Globus pallidus (tissue), 1 donor: ENCODE measurements at regions not wholly inside any gene's neighbourhood (a gene's known extent, or its start where the extent isn't known, plus 50 kb on each side); places are given as distances from the start of the nearest gene placed in this dataset.
"Not testable (repeated sequence)": the region's sequence is repeated elsewhere in the genome, so short reads cannot be mapped to it uniquely, and the experiment has no call there.

Source experiments
- DNase-seq: peaks from one replicate; pipeline ENCODE4 v3.0.0-alpha.2; 2015; ENCODE audit warnings: low spot score

DNA sequence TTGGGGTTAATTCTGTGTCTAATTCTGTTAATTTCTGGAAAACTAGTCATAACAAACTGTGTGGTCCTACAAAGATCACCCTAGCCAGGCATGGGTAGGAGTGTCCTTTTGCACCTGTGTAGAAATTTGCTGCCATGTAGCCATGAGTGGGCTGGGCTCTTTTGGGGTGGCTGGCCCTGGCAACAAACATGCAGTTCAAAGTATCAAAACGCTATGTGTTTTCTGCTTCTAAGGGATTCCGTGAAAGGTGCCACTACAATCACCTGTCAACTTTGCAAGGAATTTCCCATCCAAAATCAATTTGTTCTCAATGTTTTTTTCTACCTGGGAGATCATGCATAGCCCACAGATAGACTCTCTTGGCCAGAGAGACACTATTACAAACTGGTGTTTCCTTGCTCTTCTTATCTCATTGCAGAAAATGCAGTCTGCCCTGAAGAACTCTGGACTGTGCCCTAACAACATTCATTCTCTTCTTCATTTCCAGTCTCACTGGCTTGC is 537.7 kb upstream of the ID2 start:
- no peak for DNase-seq

DNA sequence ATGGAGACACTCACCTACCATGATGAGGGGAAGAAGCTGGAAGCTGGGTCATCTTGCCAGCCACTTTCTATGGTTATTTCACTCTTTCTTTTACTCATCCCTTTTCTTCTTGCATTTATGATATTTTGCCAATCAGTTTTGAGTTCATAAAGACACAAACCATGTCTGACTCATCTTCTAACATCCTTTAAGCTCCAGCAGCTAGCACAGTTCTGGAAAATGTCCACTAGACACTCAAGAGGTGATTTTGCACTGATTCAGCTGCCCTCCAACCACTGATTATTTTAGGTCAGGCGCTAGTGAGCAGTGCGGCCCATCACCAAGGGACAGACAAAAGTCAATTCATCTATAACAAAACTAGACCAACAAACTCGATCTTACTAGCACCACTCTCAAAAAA is 537.1 kb upstream of the ID2 start:
- no peak for DNase-seq

DNA sequence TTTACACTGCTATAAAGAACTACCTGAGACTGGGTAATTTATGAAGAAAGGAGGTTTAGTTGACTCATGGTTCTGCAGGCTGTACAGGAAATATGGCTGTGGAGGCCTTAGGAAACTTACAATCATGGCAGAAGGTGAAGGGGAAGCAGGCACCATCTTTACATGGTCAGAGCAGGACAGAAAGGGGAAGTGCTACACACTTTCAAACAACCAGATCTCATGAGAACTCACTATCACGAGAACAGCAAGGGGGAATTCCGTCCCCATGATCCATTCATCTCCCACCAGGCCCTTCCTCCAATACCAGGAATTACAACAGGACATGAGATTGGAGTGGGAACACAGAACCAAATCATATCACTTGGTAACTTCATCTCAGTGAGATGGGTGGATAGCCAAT is 536.5 kb upstream of the ID2 start:
- not testable (repeated sequence) for DNase-seq

DNA sequence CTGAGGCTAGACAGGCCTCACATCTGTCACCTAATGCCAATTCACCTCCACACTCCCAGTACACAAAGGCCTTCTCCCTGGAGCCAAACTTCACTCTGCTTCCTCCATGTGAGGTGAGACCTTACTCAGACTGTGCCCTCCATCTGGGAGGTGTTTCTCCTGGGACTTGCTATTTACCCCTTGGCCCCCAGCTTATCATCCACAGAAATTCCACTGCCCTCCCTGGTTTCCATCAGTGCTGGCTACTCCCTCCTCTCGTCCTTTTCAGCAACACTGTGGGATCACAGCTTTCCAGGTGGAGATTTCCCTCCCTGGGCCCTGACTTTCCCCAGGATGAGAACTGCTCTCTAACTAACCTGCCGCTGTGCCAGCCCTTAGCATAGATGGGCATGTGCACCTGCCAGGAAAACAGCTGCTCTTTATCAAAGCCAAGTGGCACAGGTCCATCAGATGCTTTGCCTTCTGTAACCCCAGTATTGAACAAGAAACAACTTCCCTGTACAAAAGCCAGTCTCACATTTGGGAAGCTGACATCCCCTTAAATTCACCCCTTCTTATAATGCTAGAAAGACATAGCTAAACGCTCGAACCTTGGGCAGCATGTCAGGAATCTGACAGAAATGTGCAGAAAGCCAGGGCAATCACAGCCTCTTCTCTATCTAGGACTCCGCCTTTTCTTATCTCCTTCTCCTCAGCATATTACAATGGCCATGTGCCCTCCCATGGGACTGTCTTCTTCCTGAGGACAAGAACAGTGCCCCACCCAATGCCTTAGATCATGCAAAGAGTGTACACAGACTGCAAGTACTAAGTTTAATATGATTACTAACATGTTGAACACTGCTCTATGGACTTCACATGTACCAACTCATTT is 535.5 kb upstream of the ID2 start:
- DNase-seq, result no peak

DNA sequence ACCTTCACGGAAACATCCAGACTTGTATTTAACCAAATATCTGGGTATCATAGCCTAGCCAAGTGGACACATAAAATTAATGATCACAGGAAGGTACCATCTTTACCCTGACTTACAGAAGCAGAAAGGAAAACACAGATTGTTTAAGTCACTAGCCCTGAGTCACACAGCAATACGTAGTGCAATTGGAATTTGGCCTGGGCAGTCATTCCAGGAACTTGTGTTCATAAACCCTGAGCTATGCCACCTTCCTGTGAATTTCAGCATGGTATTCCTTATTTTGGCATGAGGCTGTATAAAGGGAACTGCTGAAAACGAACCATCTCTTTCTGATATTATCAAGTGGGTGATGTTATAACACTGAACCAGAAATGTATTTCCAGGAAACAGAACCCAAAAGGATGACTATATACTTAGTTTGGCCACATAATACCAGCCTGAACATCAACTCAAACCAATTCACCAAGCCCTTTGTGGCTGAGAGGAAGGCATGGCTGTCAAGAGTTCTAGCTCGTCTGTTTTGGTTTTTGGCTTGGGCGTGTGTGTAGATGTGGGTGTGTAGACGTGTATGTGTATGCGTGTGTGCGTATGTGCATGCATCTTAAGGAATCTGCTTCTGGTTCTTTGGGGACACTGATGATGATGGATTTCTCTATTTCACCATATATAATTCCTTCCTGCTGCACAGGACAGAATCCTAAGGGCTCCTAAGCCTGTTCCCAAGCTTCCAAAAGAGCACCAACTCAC is 533.4 kb upstream of the ID2 start:
- DNase-seq, result no peak

DNA sequence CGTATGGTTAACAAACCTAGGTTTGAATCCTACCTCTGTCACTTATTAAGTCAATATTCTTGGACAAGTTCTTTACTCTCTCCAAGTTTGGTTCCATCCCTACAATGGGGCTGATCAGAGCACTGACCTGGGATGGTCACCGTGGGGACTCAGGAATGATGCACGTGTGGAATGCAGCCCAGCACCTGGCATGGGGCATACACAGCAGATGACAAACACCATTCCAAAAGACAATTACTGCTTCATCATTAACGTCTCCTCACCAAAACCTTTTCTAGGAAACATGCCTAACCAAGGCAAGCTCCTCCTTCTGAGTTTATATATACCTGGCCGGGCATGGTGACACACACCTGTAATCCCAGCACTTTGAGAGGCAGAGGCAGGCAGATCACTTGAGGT is 532.9 kb upstream of the ID2 start:
- no peak for DNase-seq

DNA sequence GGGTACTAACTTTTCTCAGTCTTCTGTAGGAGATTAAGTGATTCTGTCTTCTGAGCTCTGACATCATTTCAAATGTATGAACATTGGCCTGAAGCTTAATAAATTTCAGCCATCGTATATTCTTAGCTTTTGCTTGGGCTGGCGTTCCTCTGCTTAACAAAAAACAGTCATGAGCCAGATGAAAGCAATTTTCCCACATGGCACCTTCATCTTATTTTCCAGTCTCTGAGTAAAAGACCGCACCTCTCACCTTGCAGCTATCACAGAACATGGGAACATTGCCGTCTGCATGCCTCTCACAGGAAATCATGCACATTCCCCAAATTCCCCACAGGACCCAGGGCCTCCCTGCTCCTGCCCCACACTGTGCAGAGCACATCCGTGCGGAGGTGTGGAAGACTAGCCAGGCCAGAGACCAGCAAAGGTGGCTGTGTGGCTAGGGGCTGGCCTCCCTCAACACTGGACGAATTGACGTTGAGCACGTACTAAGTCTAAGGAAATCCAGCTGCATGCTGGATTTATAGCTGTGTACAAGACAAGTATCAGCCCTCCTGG is 531.8 kb upstream of the ID2 start:
- no peak for DNase-seq

DNA sequence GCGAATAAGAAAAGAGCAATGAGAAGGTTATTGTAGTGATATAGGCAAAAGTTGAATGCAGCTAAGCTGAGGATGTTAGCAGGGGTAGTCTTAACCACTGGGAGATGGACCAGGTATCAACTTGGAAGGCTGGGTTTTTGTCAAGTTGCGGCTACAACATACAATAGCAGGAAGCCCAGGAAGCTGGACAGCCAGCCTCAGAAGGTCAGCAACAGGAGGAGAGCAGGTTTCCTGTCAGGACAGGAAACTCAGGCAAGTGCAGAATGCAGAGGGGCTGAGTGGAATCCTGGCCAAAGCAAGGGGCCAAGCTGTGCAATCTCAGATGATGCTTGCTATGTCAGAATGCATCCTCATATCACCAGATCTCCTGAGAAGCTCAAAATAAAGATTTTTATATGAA is 530.0 kb upstream of the ID2 start:
- DNase-seq, result no peak

DNA sequence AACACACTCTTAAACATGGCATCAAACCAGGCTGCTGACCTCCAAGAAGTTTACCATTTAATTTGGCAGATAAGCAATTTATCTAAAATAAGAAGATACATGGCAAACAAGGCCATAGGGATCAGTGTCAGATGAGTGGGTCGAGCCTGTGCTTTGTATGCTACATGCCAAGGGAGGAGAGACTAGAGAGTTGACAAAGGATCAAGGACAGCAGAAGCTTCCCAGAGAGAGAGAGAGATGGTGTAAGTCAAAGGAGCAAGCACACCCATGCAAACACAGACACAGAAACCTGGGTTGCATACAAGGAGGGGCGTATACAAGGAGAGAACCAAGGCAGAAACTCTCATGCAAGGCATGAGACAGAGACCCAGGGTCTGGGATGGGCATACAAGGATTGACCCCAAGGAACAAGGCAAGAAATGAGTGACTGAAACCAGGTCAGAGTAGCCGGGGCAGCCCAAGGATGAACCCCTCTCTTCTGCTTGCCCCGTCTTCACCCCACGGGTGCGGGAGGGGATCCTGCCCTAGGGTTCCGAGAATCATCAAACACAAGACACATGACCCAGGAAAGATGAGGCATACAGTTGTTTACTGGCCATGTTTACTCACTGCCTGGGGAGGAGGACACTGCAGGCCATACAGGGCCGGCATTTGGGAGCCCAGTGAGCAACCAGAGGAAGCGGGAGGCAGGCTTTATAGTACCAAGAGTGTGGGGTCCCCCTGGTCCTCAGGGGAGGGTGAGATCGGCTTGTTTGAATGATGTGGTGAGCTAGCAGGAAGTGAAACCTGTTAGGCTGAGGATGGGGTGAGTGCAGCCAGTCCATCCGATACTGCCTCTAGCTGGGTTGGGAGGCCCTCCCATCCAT is 529.2 kb upstream of the ID2 start:
- DNase-seq, result no peak

DNA sequence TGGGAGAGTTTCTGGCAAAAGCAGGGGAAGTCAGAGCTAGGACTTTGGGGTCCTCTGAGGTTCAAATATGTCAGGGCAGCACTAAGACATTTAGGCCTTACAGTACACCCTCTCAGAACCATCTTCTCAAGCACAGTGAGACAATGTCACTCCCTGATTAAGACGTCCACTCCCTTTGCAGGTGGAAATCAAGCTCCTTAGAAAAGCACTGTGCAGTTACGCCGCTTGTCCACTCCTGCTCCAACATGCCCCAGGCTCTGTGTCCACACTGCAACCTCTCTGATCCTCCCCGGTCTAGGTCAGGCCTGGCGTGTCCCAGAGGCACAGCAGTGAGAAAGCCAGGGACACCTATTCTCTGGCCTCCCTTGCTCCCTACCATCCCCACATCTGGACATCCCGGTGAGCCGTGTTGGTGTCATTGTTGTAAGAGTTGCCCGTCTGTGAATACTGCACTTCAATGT is 528.6 kb upstream of the ID2 start:
- no peak for DNase-seq

DNA sequence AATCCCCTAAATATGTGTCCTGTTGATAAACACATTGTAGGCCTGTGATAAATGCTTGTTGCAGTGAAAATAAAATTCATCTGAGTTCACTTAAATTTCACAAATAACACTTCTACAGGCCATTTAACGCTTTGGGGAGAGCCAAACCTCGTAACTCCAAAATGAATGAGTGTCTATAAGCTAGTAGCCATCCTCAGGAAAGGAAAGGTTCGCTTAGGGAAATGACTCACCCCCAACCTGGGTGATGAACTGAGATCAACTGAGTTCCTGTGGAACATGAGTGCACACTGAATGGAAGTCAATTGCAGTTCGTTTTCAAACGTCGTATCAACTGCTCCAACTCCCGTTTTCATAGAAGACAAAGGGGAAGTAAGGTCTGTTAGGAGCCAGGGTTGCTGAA is 527.6 kb upstream of the ID2 start:
- no peak for DNase-seq

DNA sequence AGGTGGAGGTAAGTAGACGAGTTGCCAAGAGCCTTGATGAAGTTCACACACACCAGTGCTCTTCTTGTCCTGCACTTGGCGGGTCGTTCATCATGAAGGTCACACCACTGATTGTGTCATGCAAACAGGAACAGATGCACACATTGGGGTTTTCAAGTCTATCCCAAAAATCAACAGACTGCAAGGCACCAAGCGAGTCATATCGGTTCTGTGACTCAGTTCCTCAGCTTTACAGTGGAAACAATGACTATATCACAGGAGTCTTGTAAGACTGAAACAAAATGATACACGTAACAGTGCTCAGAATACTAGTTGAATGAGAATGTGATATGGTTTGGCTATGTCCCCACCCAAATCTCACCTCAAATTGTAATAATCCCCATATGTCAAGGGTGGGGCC is 526.9 kb upstream of the ID2 start:
- DNase-seq, result no peak

DNA sequence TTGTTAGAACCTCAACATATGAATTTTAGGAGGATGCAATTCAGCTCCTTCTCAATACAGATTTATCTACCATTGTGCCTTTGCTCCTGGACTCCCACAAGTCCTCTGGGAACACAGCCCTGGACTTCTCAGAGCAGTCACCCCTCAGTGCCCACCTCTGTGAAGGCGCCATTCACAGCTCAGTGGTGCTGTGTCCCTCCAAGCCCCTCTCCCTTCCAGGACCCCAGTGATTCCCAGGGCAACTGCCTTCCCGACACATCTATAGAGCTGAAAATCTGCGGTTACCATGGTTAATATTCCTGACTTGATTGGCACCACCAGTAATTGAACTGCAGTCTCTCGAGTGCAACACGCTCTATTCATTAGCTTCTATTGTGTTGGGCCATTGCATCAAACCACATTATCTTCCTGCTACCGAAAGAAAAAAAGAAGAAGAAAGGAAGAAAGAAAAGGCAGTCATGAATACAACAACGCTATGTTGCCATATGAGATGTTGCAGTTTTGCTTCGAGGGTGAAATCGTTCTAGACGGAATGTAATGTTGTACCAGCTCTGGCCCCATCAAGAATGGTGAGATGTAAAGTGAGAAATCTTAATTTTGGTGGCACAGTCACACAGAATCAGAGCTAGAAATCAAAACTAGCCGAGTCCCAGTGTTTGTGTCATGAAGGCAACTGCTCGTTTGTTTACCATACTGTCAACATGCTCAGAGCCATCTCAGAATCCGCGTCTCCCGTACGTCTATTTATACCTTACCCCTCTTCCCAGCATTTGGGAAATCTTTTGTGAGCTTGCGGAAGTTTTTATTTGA is 524.0 kb upstream of the ID2 start:
- no peak for DNase-seq

DNA sequence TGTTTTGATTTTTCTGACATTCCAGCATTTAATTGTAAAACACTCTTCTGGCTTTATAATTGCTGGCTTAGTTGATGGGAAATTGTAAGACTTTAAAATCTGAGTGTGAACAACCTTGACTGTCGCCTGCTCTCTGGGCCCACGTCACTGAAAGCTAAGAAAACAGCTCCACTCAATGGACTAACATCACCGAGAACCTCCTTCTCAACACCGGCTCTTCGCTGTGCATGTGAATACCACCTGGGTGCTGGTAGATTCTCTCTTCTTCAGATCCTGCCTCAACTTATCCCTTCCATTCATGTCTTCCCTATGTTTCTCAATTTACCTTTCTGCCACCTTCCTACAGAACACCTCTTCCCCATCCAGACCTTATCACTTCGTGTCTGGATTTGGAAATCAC is 523.1 kb upstream of the ID2 start:
- DNase-seq, result no peak

DNA sequence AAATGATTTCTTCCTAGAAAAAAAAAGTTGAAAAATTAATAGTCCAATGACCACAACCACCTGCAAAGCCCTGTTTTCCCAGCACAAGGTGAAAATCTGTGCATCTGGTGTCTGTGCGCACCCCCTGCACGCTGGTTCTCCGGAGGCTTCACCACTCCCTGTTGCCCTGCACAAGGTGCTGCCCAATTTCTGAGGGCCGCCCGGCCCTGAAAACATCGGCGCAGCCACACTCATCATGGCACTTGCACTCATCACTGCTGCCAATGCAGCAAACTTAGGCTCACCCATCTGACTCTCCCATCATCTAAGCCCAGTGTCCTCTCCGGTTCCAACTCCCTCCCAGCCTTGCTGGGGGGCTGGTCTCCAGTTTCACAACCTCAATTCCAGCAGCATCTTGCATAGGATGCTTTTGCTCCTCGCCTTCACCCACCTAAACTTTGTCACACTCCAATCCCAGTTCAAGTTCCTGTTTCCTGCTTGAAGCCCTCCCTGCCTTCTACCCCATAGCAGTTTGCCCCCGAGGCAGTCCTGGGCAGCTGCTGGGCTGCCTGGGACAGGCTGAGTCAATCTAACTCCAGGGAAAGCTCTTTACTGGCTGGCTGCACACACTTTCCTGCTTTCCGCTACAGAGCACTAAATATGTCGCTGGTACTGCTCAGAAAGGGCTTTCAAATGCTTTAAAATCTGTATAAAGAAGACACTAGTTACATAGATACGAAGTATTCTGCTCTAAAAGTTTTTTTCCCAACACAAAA is 522.5 kb upstream of the ID2 start:
- no peak for DNase-seq

DNA sequence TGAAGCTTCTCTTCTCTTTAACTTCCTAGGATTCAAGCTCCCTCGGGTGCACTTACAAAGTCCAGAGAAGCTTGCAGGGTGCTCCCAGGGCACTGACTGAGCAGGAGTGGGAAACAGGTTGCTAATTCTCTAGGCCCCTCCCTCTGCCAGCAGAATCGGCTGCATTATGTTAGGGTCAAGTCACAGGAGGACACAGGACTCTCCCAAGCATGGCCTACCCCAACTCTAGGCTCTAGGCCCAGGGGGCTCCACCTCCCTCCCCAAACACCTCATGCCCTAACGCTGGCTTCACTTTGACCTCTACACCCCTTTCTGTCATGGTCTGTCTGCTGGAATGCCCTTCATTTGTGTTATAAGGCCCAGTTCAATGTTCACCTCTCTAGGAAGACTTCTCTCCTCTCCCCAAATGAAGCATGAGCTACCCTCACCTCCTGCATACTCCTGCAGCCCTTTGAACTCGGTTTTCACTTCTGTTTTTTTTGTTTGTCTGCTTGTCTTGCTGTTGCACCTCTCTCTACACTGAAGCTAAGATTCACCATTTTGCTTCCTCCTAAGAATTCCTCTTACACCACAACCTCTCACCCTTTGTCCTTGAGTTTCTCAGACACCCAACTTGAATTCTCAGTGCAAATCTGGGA is 521.8 kb upstream of the ID2 start:
- no peak for DNase-seq

DNA sequence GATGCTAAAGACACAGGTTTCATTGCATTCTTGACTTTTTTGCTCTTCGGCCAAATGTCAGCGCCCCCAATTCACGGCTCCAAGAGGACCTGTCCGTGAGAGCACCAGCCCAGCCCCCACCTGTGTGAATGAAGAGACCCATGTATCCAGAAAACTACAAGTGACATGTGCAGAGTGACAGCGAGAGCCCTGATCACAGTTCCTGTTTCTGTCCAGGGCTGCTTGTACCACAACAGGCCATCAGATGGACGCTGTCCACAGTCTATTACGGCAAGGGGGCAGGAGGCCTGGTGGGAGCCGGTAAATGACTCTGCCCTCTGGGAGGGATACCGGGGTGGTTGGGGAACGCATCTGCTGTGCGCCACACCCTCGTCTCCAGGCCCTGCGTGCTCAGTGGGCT is 520.9 kb upstream of the ID2 start:
- DNase-seq, result no peak

DNA sequence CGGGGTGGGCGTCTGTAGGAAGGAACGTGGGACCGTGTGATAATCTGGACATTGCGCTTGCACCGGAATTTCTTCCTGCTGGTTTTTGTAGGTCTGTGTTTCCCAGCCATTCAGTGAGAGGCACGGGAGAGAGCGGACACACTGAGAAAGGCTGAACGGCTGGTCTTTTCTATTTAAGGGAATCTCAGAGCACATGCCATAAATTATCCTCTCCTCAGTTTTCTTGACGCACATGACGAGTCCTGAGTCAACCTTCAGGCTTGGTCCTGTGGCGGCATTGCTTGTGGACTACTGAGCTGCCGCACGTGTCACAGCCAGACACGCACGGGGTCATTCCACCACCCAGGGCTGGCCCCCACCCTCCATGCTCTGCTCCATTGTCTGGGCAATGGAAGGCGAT is 519.3 kb upstream of the ID2 start:
- DNase-seq, result no peak

DNA sequence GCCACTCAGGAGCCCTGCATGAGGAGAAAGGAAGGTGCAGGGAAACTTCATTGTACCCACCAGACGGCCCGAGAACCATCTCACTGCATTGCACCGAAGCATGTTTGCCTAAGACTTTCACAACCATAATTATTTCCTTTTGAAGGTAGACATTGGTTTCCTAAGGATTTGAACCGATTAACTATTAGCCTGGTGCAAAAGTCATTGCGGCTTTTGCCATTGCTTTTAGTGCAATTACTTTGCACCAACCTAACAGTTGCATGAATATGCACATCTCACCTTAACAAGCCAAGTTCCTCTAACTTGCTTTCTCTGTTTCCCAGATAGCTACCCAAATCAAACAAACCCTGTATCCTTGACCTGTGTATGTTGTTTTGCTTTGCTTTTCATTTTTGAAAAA is 516.3 kb upstream of the ID2 start:
- no peak for DNase-seq
